Hematopoietic multipotent progenitor cell treated with erythropoietin and hydrocortisone succinate and interleukin-3 and kit ligand, for 15 days (in vitro differentiated cells): ENCODE measurements at regions not wholly inside any gene's neighbourhood (a gene's known extent, or its start where the extent isn't known, plus 50 kb on each side); places are given as distances from the start of the nearest gene placed in this dataset.
"Not testable (repeated sequence)": the region's sequence is repeated elsewhere in the genome, so short reads cannot be mapped to it uniquely, and the experiment has no call there.

Experiments
- DNase-seq: peaks from one replicate; pipeline ENCODE4 v3.0.0-alpha.2; 2015; ENCODE audit warnings: low spot score

DNA sequence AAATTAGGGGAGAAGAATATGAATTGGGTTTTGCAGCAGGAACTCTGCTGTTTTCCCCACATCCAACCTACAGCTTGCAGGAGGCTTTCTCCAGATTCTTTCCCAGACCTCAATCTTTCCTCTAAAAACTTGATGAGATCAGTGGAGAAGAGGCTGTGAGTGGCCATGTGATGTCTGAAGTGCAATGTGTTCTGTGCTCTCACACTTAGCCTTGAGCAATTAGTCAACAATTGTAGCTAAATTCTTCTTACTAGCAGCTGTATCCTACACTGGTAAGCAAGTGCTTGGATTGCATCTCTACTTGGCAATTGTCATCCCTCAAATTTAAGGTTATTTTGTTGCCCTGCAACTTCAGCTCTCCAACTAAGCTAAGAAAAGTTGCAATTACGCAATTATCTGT lies 807.3 kb upstream of the RGS18 start:
- DNase-seq: no peak

- DNase-seq: no peak
Observed at GRCh38 chr1:191358724-191359123, 799.5 kb upstream of the RGS18 start.

- DNase-seq: no peak
Observed at GRCh38 chr1:191366686-191367085, 791.6 kb upstream of the RGS18 start.

- no peak for DNase-seq
Observed at GRCh38 chr1:191368891-191369654, 789.2 kb upstream of the RGS18 start.

- DNase-seq: no peak
Observed at GRCh38 chr1:191371626-191372025, 786.6 kb upstream of the RGS18 start.

DNA sequence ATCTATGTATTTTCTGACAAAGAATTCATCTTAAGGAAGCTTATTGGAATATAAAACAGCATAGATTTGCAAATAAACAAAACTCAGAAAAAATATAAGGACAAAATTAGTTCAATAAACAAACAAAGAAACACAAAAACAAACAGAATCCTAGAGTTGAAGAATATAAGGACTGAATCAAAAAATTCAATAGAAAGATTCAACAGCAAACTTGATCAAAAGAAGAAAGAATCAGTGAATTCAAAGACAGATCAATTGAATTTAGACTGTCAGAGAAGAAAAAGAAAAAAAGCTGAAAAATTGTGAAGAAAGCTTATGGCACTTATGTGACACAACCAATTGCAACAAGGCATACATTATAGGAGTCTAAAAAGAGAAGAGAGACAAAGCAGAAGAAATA lies 770.0 kb upstream of the RGS18 start:
- no peak for DNase-seq

DNA sequence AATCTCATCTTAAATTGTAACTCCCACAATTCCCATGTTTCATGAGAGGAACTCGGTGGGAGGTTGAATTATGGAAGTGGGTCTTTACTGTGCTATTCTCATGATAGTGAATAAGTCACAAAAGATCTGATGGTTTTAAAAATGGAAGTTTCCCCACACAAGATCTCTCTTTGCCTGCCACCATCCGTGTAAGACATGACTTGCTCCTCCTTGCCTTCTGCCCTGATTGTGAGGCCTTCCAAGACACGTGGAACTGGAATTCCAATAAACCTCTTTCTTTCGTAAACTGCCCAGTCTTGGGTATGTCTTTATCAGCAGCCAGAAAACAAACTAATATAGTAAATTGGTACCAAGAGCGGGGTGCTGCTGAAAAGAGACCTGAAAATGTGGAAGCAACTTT lies 761.6 kb upstream of the RGS18 start:
- no peak for DNase-seq

- DNase-seq: no peak
Observed at GRCh38 chr1:191398551-191398950, 759.7 kb upstream of the RGS18 start.

- no peak for DNase-seq
Observed at GRCh38 chr1:191405417-191405816, 752.8 kb upstream of the RGS18 start.

DNA sequence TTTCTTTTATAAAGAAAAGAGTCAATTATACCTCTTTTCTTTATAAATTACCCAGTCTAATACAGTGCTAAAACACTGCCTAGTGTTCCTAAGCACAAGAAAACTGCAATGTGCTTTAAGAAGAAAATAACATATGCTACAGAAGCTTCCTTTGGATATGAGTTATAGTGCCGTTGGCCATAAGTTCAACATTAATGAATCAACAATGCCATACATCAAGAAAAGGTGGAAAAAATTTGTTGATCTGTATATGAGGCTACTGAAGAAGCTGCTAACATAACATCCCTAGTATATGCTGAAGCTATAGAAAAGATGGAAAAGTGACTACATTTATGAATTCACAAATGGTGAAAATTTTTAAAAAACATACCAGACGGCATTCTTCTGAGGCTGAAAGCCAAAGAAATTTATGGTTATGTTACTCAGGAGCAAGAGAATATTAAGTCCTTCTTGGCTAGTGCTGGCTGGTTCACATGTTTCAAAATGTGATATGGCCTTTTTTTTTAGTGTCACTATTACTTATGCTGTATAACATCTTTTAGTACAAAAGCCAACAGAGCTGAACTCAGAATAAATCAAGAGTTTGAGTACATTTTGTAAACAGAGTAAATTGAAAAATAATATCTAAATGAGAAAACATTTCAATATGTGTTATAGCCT lies 743.2 kb upstream of the RGS18 start:
- no peak for DNase-seq

DNA sequence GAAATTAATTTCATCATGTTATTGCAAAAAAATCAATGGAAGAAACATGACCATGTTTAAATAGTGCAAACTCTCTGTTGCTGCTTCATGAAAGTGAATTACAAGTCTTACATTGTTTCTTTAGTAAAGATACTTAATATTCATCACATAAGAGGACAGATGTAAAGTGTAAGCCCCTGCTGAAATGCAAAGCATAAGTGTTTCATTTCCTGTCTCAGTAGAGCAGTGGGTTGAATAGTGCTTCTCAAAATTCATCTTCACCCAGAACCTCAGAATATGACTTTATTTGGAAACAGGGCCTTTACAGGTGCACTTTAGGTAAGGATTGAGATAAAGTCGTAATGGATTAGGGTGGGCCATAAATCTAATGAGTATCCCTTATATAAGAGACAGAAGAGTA lies 738.4 kb upstream of the RGS18 start:
- no peak for DNase-seq

GRCh38 chr1:191427593-191427992 lies 730.7 kb upstream of the RGS18 start:
- no peak for DNase-seq

GRCh38 chr1:191432817-191433216 lies 725.4 kb upstream of the RGS18 start:
- DNase-seq: no peak

DNA sequence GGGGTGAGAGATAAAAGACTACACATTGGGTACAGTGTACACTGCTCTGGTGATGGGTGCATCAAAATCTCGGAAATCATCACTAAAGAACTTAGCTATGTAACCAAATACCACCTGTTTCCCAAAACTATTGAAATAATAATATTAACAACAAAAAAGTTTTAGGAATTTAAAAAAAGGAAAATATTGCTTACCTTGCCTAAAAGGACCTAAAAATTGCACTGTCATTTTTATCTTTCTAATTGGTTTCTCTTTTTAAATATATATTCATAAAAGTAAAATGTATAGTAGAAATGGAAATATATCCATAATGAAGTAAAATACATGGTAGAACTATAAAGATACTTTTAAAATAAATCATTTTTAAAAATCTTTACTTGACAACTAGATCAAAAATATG lies 719.3 kb upstream of the RGS18 start:
- DNase-seq: no peak

DNA sequence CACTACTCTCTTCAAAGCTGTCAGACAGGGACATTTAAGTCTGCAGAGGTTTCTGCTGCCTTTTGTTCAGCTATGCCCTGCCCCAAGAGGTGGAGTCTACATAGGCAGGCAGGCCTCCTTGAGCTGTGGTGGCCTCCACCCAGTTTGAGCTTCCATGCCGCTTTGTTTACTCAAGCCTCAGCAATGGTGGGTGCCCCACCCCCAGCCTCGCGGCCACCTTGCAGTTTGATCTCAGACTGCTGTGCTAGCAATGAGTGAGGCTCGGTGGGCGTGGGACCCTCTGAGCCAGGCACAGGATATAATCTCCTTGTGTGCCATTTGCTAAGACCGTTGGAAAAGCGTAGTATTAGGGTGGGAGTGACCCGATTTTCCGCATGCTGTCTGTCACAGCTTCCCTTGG lies 710.0 kb upstream of the RGS18 start:
- DNase-seq: not testable (repeated sequence)

- no peak for DNase-seq
Observed at GRCh38 chr1:191452586-191452985, 705.7 kb upstream of the RGS18 start.

DNA sequence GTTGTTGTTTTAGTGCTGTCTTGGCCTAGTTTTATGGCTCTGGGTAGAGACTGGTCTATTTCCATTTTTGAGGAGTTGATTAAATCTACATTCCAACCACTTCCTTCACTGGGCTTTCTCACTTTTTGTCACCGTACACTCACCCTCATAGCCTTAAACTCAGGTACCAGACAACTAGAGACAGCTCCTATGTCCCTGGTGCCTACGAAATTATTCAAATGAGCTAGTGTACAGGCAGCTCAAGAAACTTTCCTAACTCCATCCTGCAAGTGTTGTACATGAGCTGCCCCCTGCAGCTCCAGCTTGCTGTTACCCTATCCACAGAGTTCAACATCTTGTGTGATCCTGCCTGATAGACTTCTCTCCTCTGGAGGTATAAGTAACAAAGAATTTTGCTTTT lies 704.8 kb upstream of the RGS18 start:
- DNase-seq: no peak

DNA sequence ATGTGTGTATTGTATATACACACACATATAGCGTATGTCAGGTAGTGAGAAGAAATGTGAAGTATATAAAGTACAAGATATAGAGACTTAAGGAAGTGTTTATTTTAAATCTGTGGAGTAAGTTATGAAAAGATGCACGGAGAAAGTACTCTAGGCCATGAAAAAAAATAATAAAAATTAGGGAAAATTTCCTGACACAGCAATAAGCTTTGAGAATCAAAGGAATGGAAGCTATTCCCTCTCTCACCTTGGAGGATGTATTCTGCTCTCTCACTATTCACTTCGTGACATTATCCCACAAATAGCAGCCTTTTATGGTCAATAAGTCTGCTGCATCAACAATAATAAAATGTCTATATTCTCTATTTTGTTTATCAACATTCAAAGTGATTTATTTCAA lies 700.4 kb upstream of the RGS18 start:
- DNase-seq: no peak

DNA sequence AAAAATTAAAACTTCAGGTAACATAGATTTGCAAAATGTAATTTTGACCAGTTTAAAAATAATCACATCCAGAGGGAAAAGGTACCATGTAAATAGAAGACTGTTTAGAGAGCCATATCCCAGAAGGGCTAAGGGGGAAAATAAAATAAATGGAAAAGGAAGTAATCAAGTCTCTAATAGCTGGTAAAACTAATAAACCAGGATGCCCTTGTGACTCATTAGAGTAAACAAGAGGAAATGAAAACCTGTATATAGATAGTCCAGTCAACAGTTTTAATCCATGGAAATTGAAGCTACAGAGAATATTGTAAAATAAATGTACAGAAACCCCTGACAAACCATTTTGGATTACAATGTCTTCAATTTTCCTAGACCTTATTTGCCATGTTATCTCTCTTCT lies 698.0 kb upstream of the RGS18 start:
- no peak for DNase-seq

DNA sequence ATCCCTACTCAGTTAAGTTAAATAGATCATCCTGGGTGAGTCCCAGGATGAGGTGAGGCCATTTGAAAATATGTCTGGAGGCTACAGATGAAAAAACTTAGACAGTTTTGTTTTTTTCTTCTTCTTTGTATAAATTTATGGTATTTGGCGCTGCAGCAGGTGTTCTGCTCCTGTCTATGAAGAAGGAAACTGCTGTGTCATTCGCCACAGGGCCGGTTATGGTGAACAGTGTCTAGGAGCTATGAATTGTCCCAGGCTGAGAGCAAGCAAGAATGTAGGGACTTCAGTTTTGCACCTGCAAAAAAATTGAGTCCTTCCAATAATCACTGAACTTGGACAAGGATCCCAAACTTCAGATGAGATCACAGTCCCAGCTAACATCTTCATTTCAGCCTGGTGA lies 674.3 kb upstream of the RGS18 start:
- DNase-seq: no peak

GRCh38 chr1:191490303-191490702 lies 668.0 kb upstream of the RGS18 start:
- no peak for DNase-seq

DNA sequence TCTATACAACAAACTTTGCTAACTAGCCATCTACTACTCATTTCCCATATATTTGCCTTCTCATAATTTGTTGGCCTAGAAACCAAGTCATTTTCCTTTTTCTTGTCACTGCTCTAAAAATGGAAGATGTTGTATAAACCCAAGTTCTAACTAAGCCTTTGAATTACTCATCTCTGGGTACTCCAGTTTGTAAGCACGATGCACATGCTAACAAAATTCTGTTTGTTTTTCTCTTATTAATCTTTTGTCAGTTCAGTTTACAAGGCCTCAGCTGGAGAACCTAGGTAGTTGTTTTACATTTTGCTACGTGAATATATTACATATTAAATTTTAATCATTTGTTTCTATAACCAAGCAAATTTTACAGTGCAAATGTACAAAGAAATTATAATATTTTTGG lies 663.2 kb upstream of the RGS18 start:
- DNase-seq: no peak

GRCh38 chr1:191498318-191498717 lies 659.9 kb upstream of the RGS18 start:
- DNase-seq: no peak

- DNase-seq: no peak
Observed at GRCh38 chr1:191498825-191499224, 659.4 kb upstream of the RGS18 start.
